HPDE6-E6E7 (cell line): ENCODE measurements at regions not wholly inside any gene's neighbourhood (a gene's known extent, or its start where the extent isn't known, plus 50 kb on each side); places are given as distances from the start of the nearest gene placed in this dataset.

Source experiments
- DNase-seq: peaks from one replicate; pipeline ENCODE4 v3.0.0; 2011; ENCODE audit warnings: missing footprints; ENCODE audit errors: extremely low spot score

- no peak for DNase-seq
Measured at GRCh38 chr15:70192041-70192440, 94.3 kb upstream of the TLE3 start.

GRCh38 chr15:70190965-70191364 lies 93.2 kb upstream of the TLE3 start:
- DNase-seq, result no peak

GRCh38 chr15:70189826-70190695 lies 92.3 kb upstream of the TLE3 start:
- no peak for DNase-seq

DNA sequence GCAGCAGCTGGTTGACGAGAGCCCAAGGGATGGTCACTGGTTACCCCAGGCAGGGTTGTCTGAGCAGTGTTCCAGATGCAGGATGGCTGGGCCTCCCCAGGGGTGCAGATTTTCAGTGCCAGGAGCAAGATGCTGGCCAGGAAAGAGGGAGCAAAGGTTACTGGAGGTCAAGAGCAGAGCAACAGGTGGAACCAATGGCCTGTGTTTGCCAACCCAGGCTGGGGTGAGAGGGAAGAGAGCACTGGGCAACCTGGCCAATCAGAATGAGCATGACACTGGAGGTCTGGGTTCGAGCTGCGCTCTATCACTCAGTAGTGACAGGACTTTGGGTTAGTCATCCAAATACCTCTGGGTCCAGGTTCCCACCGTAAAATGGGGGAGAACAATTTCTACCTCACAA lies 90.6 kb upstream of the TLE3 start:
- no peak for DNase-seq

DNA sequence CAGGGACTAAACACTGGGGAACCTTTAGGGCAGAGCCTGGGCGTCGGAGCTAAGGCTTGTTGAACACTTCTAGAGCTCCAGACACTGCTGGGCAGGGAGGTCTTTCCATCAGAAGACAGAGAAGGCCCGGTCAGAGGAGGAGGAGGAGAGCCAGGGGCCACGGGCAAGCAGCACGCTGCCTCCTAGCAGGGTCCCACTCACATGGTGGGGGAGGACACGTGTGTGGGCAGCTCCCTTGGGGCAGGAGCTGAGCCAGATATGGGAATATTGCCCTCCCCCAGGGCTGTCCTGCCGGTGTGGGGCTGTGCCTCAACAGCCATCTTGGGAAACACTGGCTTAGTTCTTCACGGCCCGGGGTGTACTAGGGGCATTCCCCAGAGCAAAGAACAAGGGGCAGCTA lies 89.6 kb upstream of the TLE3 start:
- DNase-seq, result no peak

DNA sequence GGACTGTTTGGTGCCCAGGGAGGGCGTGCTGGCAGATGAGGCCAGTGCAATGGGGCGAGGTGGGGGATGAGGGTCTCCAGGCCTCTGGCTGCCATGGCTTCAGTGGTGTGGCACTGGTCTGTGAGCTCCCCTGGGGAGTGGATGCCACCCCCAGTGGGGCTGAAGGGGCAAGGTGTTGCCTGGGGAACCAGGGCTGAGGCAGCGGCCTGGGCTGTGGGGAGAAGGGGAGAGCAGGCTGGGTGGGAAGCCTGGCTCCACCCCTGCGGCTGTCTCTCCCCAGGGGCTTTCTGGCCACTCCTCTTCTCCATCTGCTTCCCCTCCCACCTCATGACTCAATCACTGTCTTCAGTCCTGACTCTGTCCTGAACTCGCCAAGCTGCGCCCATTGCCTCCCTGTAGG lies 88.4 kb upstream of the TLE3 start:
- no peak for DNase-seq

GRCh38 chr15:70185251-70185711 lies 87.6 kb upstream of the TLE3 start:
- DNase-seq, result no peak

DNA sequence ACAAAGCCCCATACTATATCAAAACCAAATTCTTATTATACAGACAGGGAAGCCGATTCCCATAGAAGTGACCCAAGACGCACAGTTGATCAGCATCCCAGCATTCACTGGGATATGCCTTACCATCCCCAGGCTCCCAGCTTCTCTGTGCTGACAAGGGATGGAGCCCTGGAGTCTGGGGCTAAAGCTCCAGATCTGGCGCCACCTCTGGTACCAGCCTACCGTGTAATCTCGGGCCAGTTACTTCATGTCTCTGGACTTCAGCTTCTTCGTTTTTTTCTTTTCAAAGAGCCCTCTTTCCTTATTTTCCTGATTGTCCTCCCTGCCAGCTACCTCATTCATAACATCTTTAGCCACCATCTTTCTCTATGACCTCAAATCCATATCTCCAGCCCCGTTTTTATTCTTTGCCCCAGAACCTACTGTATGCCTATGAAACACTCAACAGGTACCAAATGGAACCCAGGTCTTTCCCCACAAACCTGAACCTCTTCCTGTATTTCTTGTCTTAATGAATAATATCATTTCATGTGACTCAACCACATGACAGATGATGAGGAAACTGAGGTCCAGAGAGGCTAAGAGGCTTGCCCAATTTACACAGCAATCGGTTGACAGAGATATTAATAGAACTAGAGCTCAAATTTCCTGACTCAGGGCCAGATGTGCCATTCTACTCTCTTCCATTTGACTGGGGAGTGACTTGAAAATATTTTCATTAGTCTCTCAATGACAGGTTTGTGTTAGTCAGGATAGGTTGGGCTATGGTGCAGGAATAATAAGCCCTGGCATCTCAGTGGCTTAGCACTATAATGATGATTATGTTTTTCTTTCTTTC lies 85.4 kb upstream of the TLE3 start:
- no peak for DNase-seq

GRCh38 chr15:70181626-70182255 lies 84.0 kb upstream of the TLE3 start:
- DNase-seq, result no peak

DNA sequence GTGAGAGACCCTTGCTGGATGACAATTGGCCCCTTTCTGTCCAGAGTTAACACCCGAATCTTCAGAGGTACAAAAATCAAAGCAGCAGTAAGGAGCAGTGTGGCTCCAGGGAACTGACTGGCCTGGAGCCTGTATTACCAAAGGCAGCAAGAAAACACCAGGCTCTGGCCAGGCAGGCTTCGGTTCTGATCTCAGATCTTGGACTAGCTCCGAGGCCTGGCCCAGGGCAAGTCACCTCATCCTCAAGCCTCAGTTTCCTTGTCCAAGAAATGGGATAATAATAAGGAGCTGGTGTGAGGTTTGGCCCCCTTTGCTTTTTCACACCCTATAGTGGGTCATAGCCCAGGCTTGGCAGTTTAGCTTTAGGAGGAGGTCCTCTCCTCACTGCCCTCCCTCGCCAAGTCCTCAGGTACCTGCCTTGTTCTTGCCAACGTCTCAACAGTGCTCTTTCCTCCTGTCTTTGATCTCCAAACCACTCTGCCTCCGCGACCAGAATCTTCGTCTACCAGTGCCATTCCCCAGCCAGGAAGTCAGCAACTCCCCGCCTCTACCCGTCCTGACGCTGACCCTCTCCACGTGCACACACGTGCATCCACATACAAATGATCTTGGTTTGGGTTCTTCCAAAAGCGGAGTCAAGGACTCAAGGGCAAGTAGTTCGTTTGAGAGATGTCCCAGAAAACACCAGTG lies 82.6 kb upstream of the TLE3 start:
- no peak for DNase-seq

- no peak for DNase-seq
Measured at GRCh38 chr15:70179309-70179892, 81.7 kb upstream of the TLE3 start.

GRCh38 chr15:70178335-70179084 lies 80.8 kb upstream of the TLE3 start:
- no peak for DNase-seq

GRCh38 chr15:70172566-70173225 lies 75.0 kb upstream of the TLE3 start:
- DNase-seq, result no peak

DNA sequence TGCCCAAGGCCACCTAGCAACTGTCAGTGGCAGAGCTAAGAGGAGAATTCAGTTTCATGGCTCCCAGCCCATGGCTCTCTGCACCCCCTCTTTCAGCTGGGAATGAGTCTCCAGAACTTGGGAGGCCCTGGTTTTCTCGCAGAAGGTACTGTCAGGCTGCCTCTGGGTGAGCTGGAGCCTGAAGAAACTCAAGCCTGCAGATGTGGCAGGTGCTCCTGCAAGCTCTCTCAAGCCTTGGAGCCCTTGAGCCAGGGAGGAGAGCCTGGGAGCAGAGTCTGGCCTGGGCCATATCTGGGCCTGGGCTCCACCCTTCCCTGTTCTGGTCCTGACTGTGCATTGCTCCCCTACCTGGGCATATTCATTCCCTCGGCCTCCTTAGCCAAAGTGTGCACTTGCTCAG lies 74.4 kb upstream of the TLE3 start:
- DNase-seq, result no peak

- DNase-seq, result no peak
Measured at GRCh38 chr15:70171256-70171886, 73.7 kb upstream of the TLE3 start.

GRCh38 chr15:70170096-70170699 lies 72.5 kb upstream of the TLE3 start:
- no peak for DNase-seq

DNA sequence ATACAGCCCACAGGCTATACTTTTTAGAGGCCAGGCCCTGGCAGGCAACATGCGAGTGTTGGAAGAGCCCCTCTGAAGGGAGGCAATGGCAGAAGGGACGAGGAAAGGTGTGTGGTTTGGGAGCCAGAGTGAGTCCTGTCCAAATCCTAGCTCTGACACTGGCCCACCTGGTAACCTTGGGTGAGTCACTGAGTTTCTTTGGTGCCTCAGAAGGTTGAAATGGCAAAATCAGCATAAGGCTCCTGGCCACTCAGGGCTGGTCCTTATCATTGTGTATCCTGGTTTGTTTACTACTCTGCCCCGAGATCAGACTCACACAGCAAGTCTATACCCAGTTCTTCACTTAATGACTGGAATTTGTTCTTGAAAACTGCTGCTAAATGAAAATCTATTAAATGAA lies 71.4 kb upstream of the TLE3 start:
- no peak for DNase-seq

DNA sequence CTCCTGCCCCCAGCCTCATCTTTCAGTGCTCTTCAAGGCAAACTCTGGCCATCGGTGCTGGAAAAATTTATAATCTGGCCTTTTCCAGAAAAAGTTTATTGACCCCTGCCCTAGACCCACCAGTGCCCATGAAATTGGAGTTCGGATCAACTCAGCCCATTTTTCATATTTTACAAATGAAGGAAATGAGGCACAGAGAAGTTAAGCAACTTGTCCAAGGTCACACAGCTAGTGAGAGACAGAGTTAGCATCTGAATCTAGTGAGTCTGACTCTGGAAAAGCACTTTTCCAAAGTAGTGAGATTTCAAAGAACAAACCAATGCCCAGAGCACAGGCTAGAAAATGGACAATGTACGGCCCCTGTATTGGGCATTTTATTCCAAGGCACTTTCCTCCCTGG lies 69.4 kb upstream of the TLE3 start:
- no peak for DNase-seq

- DNase-seq, result no peak
Measured at GRCh38 chr15:70166506-70167087, 68.9 kb upstream of the TLE3 start.
